T-helper 2 cell treated with Interferon-gamma antibody and Interleukin-4, amounts not matched to agents 100 ng/mL and 5 ng/mL, for 36 hours (primary cell): ENCODE measurements at regions not wholly inside any gene's neighbourhood (a gene's known extent, or its start where the extent isn't known, plus 50 kb on each side); places are given as distances from the start of the nearest gene placed in this dataset.

Experiments used
- intact Hi-C: fragments of 100-400 bp; cut with micrococcal nuclease; formaldehyde crosslinking; loops from one replicate; pipeline ENCODE4 v1.15.1; 2023

- intact Hi-C loops, result no loop called here
These were observed 68.0 kb upstream of the RIOK3 start for GRCh38 chr18:23384778-23385736.

- intact Hi-C loops, result no loop called here
These were observed 66.8 kb upstream of the RIOK3 start for GRCh38 chr18:23386317-23386716.

GRCh38 chr18:23387265-23387664, 65.8 kb upstream of the RIOK3 start:
- intact Hi-C loops, result no loop called here

GRCh38 chr18:23388357-23388756, 64.7 kb upstream of the RIOK3 start:
- intact Hi-C loops, result no loop called here

GRCh38 chr18:23391156-23391555, 61.9 kb upstream of the RIOK3 start:
- intact Hi-C loops, result no loop called here

GRCh38 chr18:23397907-23398306, 55.2 kb upstream of the RIOK3 start:
- intact Hi-C loops, result no loop called here

GRCh38 chr18:23398401-23398800, 54.7 kb upstream of the RIOK3 start:
- intact Hi-C loops, result no loop called here

- intact Hi-C loops, result no loop called here
These were observed 54.0 kb upstream of the RIOK3 start for GRCh38 chr18:23399067-23399466.

GRCh38 chr18:23400918-23401317, 52.2 kb upstream of the RIOK3 start:
- intact Hi-C loops, result no loop called here

GRCh38 chr18:23401400-23402347, 51.4 kb upstream of the RIOK3 start:
- intact Hi-C loops, result no loop called here
